ENCODE measurements at regions not wholly inside any gene's neighbourhood (a gene's known extent, or its start where the extent isn't known, plus 50 kb on each side); places are given as distances from the start of the nearest gene placed in this dataset.

DNA sequence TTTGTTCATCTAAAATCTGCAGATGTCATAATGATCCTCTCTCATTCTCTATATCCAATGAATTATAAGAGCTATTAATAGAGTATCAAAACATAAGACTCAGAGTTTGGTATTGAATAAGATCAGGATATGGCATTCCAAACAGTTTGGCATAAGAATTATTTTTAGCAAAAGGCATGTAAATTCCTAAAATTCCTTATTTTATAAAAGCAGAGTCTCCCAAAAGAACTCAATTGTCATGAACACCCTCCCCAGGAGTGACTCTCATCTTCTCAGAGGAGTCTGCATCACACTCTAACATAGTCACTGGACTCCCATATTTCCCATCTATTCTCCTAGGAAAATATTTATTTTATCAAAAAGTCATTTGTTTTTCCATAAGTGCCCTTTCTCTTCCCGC, 1710.2 kb upstream of the SLC39A10 start:
- DNase-seq = no peak
- H3K4me1 ChIP-seq (ENCODE audit: control insufficient read depth in 3 of 3, insufficient read depth in 2 of 3, low read depth in 1 of 3, low read length in 2 of 3) = no peaks in the 10 kb centered on the region
- no peak for FAIRE-seq
- 63 to 81% (median 65%) methylated on average over 1 of the region's 1 CpG for WGBS, 3 donors
- H3K36me3 ChIP-seq (ENCODE audit: control insufficient read depth in 3 of 3, insufficient read depth in 2 of 3, low read depth in 1 of 3, low read length in 3 of 3) = no peaks in the 10 kb centered on the region
- H3K4me3 ChIP-seq (ENCODE audit: low read depth in 1 of 3, low read length in 3 of 3) = no peak overlapping the region
- H3K27me3 ChIP-seq (ENCODE audit: control insufficient read depth in 3 of 3, insufficient read depth in 3 of 3, low read length in 3 of 3) = no peaks in the 10 kb centered on the region
- no peaks in the 10 kb centered on the region for H3K9me3 ChIP-seq (ENCODE audit: control insufficient read depth in 2 of 2, insufficient read depth in 1 of 2, low read depth in 1 of 2, low read length in 1 of 2)
- no peak overlapping the region for H3K27ac ChIP-seq (ENCODE audit: low read depth in 1 of 3, low read length in 2 of 3)

DNA sequence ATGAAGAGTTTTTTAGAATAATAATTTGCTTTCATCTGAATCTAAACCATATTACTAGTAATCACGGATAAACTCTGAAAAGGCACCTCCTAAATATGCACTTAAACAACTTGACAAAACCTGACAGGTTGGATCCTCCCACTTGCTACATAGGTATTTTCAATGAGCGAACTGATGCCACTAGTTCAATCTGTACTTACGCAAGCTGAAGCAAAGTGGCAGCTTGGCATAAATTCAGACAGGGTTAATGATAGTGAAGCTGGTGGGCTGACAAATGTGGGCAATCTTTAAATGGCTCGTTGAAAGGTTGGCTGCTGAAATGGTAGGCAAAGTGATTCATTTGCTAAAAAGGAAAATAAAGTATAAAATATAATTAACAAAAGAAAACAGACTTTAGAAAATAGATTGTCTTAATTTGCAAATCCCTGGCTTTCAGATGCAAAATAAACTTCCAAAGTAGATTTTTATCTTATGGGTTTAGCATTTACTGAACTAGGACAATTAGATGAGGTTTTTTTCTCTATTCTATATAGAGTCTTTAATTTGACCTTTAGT, 1713.5 kb upstream of the SLC39A10 start:
- H3K36me3 ChIP-seq (ENCODE audit: control insufficient read depth in 3 of 3, insufficient read depth in 2 of 3, low read depth in 1 of 3, low read length in 3 of 3) = no peaks in the 10 kb centered on the region
- 58 to 73% (median 68%) methylated on average over 4 of the region's 4 CpGs for WGBS, 3 donors
- FAIRE-seq = no peak

DNA sequence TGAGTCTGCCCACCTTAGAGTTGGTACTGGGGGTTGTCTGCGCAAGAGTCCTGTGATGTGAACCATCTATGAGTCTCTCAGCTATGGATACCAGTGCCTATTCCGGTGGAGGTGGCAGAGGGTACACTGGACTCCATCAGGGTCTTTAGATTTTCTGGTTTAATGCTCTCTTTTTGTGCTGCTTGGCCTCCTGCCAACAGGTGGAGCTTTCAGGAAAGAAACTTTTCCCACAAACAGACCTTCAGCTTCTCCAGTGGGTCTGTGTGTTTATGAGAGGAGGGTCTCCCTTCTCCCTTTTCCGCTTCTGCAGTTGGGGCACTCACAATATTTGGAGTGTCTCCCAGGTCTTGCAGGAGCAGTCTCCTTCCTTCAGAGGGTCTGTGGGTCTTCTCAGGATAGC, 1721.9 kb upstream of the SLC39A10 start:
- Histone ChIP-seq H3K4me1 (ENCODE audit: control insufficient read depth in 3 of 3, insufficient read depth in 2 of 3, low read depth in 1 of 3, low read length in 2 of 3) (no peaks in the 10 kb centered on the region), H3K9me3 (ENCODE audit: control insufficient read depth in 2 of 2, insufficient read depth in 1 of 2, low read depth in 1 of 2, low read length in 1 of 2) (no peaks in the 10 kb centered on the region), H3K27me3 (ENCODE audit: control insufficient read depth in 3 of 3, insufficient read depth in 3 of 3, low read length in 3 of 3) (no peaks in the 10 kb centered on the region), H3K36me3 (ENCODE audit: control insufficient read depth in 3 of 3, insufficient read depth in 2 of 3, low read depth in 1 of 3, low read length in 3 of 3) (no peaks in the 10 kb centered on the region), H3K27ac (ENCODE audit: low read depth in 1 of 3, low read length in 2 of 3) (no peak overlapping the region), H3K4me3 (ENCODE audit: low read depth in 1 of 3, low read length in 3 of 3) (no peak overlapping the region)
- WGBS, 3 donors = 87 to 89% (median 87%) methylated on average over 3 of the region's 3 CpGs
- DNase-seq (no peak), FAIRE-seq (no peak)

More for the DNA sequence above, 1713.5 kb upstream of the SLC39A10 start:
- no peaks in the 10 kb centered on the region for H3K27me3 ChIP-seq (ENCODE audit: control insufficient read depth in 3 of 3, insufficient read depth in 3 of 3, low read length in 3 of 3)
- H3K4me3 ChIP-seq (ENCODE audit: low read depth in 1 of 3, low read length in 3 of 3) = no peak overlapping the region
- H3K4me1 ChIP-seq (ENCODE audit: control insufficient read depth in 3 of 3, insufficient read depth in 2 of 3, low read depth in 1 of 3, low read length in 2 of 3) = no peaks in the 10 kb centered on the region
- H3K27ac ChIP-seq (ENCODE audit: low read depth in 1 of 3, low read length in 2 of 3) = no peak overlapping the region
- DNase-seq = no peak
- H3K9me3 ChIP-seq (ENCODE audit: control insufficient read depth in 2 of 2, insufficient read depth in 1 of 2, low read depth in 1 of 2, low read length in 1 of 2) = no peaks in the 10 kb centered on the region

DNA sequence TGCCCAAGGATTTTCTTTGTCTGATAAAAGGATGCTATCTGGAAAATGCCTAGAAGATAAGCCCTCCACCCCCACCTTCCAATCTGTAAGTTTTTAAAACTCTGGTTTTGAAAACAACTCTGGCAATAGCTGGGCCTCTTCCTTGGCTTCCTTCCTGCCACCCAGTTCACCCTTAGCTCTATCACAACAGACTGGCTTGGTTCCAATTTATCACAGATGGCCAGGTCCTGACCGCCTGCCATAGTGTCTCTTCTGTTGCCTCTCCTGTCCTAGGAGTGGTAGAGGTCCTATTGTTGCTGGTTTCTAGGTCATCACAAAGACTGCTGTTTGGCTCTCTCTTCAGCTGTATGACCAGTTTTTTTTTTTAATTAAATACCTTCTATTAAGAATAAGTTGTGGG, 1727.9 kb upstream of the SLC39A10 start:
- WGBS, 3 donors = 62 to 72% (median 71%) methylated on average over 1 of the region's 1 CpG
- DNase-seq = no peak
- FAIRE-seq = no peak

DNA sequence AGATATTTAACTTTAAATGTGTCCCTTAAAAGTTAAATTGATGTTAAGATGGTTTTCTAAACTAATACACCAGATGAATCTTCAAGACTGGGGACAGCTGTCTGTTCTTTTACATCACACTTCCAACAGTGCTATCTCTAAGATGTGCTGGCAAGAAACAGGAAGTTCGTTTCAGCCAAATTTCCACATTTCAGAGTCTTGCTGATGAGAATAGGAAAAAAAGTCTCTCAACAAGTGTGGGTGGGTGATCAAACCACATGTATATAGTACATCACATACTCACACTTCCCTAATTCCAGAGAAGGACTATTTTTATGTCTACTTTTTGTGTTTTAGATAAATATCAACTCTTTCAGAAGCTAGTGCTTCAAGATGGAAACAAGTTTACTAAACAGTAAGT, 1712.8 kb upstream of the TMEFF2 start:
- H3K4me3 ChIP-seq (ENCODE audit: low read depth in 1 of 3, low read length in 3 of 3) = no peak overlapping the region
- H3K9me3 ChIP-seq (ENCODE audit: control insufficient read depth in 2 of 2, insufficient read depth in 1 of 2, low read depth in 1 of 2, low read length in 1 of 2) = no peaks in the 10 kb centered on the region
- no peak overlapping the region for H3K27ac ChIP-seq (ENCODE audit: low read depth in 1 of 3, low read length in 2 of 3)
- no peaks in the 10 kb centered on the region for H3K4me1 ChIP-seq (ENCODE audit: control insufficient read depth in 3 of 3, insufficient read depth in 2 of 3, low read depth in 1 of 3, low read length in 2 of 3)
- no peak for DNase-seq
- no peak for FAIRE-seq
- no peaks in the 10 kb centered on the region for H3K36me3 ChIP-seq (ENCODE audit: control insufficient read depth in 3 of 3, insufficient read depth in 2 of 3, low read depth in 1 of 3, low read length in 3 of 3)
- no peaks in the 10 kb centered on the region for H3K27me3 ChIP-seq (ENCODE audit: control insufficient read depth in 3 of 3, insufficient read depth in 3 of 3, low read length in 3 of 3)
- WGBS, 3 donors = 26 to 48% (median 46%) methylated on average over 1 of the region's 1 CpG

More for the DNA sequence above, 1727.9 kb upstream of the SLC39A10 start:
- Histone ChIP-seq H3K4me3 (ENCODE audit: low read depth in 1 of 3, low read length in 3 of 3) (no peak overlapping the region), H3K36me3 (ENCODE audit: control insufficient read depth in 3 of 3, insufficient read depth in 2 of 3, low read depth in 1 of 3, low read length in 3 of 3) (no peaks in the 10 kb centered on the region), H3K9me3 (ENCODE audit: control insufficient read depth in 2 of 2, insufficient read depth in 1 of 2, low read depth in 1 of 2, low read length in 1 of 2) (no peaks in the 10 kb centered on the region), H3K27me3 (ENCODE audit: control insufficient read depth in 3 of 3, insufficient read depth in 3 of 3, low read length in 3 of 3) (no peaks in the 10 kb centered on the region), H3K27ac (ENCODE audit: low read depth in 1 of 3, low read length in 2 of 3) (no peak overlapping the region), H3K4me1 (ENCODE audit: control insufficient read depth in 3 of 3, insufficient read depth in 2 of 3, low read depth in 1 of 3, low read length in 2 of 3) (no peaks in the 10 kb centered on the region)

DNA sequence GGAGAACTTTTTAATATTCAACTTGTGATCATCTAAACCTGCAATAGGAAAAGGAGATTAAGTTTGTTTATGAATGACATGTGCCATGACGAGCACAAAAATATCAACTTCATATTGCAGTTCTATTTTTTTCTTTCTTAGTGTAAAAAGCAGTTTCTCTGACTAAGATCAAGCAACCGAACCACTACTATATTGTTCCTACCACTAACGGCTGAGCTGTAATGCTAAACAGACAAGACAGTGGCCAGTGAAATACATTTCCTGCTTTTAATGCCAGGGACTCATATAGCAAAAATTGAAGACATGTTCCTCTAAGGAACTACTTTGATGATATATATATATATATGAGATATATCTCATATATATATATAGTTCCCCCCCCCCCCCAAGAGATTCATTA, 1705.6 kb upstream of the TMEFF2 start:
- H3K27me3 ChIP-seq (ENCODE audit: control insufficient read depth in 3 of 3, insufficient read depth in 3 of 3, low read length in 3 of 3) = no peaks in the 10 kb centered on the region
- 75 to 78% (median 75%) methylated on average over 3 of the region's 3 CpGs for WGBS, 3 donors
- no peak overlapping the region for H3K27ac ChIP-seq (ENCODE audit: low read depth in 1 of 3, low read length in 2 of 3)
- no peaks in the 10 kb centered on the region for H3K9me3 ChIP-seq (ENCODE audit: control insufficient read depth in 2 of 2, insufficient read depth in 1 of 2, low read depth in 1 of 2, low read length in 1 of 2)
- DNase-seq = no peak
- no peaks in the 10 kb centered on the region for H3K4me1 ChIP-seq (ENCODE audit: control insufficient read depth in 3 of 3, insufficient read depth in 2 of 3, low read depth in 1 of 3, low read length in 2 of 3)
- FAIRE-seq = no peak
- no peaks in the 10 kb centered on the region for H3K36me3 ChIP-seq (ENCODE audit: control insufficient read depth in 3 of 3, insufficient read depth in 2 of 3, low read depth in 1 of 3, low read length in 3 of 3)
- H3K4me3 ChIP-seq (ENCODE audit: low read depth in 1 of 3, low read length in 3 of 3) = no peak overlapping the region

DNA sequence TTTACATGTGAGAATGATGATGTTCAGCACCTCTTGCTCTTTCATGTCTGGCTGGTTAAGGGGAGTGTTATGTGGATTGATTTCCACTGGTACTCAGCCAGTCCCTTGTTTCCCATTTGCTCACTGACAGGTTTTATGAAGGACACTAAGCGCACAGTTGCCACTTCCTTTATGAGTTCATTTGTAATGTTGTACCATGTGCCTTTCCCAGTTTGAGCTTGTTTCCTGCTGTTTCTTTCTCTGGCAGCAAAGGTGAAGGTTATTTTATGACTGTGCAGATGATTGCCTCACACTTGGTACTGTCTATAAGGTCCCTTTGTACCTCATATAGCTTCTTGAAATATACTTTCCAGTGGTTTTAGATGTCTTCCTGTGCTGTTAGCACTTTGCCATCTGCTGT, 1700.5 kb upstream of the TMEFF2 start:
- 71 to 89% (median 88%) methylated on average over 1 of the region's 1 CpG for WGBS, 3 donors
- Histone ChIP-seq H3K9me3 (ENCODE audit: control insufficient read depth in 2 of 2, insufficient read depth in 1 of 2, low read depth in 1 of 2, low read length in 1 of 2) (no peaks in the 10 kb centered on the region), H3K4me3 (ENCODE audit: low read depth in 1 of 3, low read length in 3 of 3) (no peak overlapping the region), H3K27me3 (ENCODE audit: control insufficient read depth in 3 of 3, insufficient read depth in 3 of 3, low read length in 3 of 3) (no peaks in the 10 kb centered on the region), H3K36me3 (ENCODE audit: control insufficient read depth in 3 of 3, insufficient read depth in 2 of 3, low read depth in 1 of 3, low read length in 3 of 3) (no peaks in the 10 kb centered on the region), H3K27ac (ENCODE audit: low read depth in 1 of 3, low read length in 2 of 3) (no peak overlapping the region), H3K4me1 (ENCODE audit: control insufficient read depth in 3 of 3, insufficient read depth in 2 of 3, low read depth in 1 of 3, low read length in 2 of 3) (no peaks in the 10 kb centered on the region)
- FAIRE-seq (no peak), DNase-seq (peak in 1 of 2 donors; percentile 2)

DNA sequence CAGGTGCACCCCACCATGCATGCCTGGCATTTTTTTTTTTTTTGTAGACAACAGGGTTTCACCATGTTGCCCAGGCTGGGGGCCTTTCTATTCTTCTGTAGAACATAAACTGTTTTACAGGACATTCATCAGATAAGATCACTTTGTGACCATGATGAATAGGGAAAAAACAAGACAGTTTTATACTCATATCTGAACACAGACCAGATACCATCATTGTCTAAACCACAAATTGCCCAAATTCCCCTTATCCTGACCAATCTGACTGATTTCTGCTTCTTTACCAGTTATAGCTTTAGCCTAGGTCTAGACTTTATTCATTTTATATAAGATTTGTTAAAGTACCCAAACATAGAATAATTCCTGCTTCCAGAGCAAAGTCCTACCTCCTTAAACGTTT, 1699.3 kb upstream of the TMEFF2 start:
- Histone ChIP-seq H3K27me3 (ENCODE audit: control insufficient read depth in 3 of 3, insufficient read depth in 3 of 3, low read length in 3 of 3) (no peaks in the 10 kb centered on the region), H3K36me3 (ENCODE audit: control insufficient read depth in 3 of 3, insufficient read depth in 2 of 3, low read depth in 1 of 3, low read length in 3 of 3) (no peaks in the 10 kb centered on the region), H3K4me1 (ENCODE audit: control insufficient read depth in 3 of 3, insufficient read depth in 2 of 3, low read depth in 1 of 3, low read length in 2 of 3) (no peaks in the 10 kb centered on the region), H3K4me3 (ENCODE audit: low read depth in 1 of 3, low read length in 3 of 3) (no peak overlapping the region), H3K9me3 (ENCODE audit: control insufficient read depth in 2 of 2, insufficient read depth in 1 of 2, low read depth in 1 of 2, low read length in 1 of 2) (no peaks in the 10 kb centered on the region), H3K27ac (ENCODE audit: low read depth in 1 of 3, low read length in 2 of 3) (no peak overlapping the region)
- 39 to 51% (median 51%) methylated on average over 1 of the region's 1 CpG for WGBS, 3 donors
- no peak for DNase-seq
- no peak for FAIRE-seq

DNA sequence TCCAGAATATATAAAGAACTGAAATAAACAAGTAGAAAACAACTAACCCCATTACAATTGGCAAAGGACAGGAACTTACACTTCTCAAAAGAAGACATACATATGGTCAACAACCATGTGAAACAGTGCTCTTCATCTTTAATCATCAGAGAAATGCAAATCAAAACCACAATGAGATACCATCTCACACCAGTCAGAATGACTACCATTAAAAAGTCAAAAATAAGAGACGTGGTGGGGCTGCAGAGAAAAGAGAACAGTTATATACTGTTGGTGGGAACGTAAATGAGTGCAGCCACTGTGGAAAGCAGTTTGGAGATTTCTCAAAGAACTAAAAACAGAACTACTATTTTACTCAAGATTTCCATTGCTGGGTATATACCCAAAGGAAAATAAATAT, 1696.3 kb upstream of the TMEFF2 start:
- no peaks in the 10 kb centered on the region for H3K4me1 ChIP-seq (ENCODE audit: control insufficient read depth in 3 of 3, insufficient read depth in 2 of 3, low read depth in 1 of 3, low read length in 2 of 3)
- no peaks in the 10 kb centered on the region for H3K27me3 ChIP-seq (ENCODE audit: control insufficient read depth in 3 of 3, insufficient read depth in 3 of 3, low read length in 3 of 3)
- no peak overlapping the region for H3K4me3 ChIP-seq (ENCODE audit: low read depth in 1 of 3, low read length in 3 of 3)
- H3K36me3 ChIP-seq (ENCODE audit: control insufficient read depth in 3 of 3, insufficient read depth in 2 of 3, low read depth in 1 of 3, low read length in 3 of 3) = no peaks in the 10 kb centered on the region
- DNase-seq (no peak), FAIRE-seq (no peak)
- WGBS, 3 donors = 65 to 68% (median 68%) methylated on average over 2 of the region's 2 CpGs
- H3K27ac ChIP-seq (ENCODE audit: low read depth in 1 of 3, low read length in 2 of 3) = no peak overlapping the region
- no peaks in the 10 kb centered on the region for H3K9me3 ChIP-seq (ENCODE audit: control insufficient read depth in 2 of 2, insufficient read depth in 1 of 2, low read depth in 1 of 2, low read length in 1 of 2)

All from small intestine (tissue), 7 donors.